ENCODE measurements at regions not wholly inside any gene's neighbourhood (a gene's known extent, or its start where the extent isn't known, plus 50 kb on each side); places are given as distances from the start of the nearest gene placed in this dataset.
"Not testable (repeated sequence)": the region's sequence is repeated elsewhere in the genome, so short reads cannot be mapped to it uniquely, and the experiment has no call there.

DNA sequence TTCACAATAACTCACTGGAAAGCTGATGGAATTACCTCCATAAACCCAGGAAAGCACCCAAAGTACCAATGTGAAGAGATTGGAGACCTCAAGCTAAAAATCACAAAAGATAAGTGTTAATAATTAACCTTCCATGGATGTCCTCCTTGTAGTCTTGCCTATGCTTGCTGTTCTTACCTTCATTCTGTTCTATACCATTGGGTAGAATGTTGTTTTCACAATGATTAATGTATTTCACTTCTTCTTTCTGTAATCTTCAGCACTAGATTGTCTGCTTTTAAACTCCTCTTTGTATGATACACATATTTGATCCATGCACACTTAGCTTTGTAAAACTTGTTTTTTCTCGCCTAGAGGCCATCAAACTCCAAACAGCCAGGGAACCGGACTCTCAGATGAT, 570.3 kb downstream of the RAPGEF2 start:
- DNase-seq: no peak

DNA sequence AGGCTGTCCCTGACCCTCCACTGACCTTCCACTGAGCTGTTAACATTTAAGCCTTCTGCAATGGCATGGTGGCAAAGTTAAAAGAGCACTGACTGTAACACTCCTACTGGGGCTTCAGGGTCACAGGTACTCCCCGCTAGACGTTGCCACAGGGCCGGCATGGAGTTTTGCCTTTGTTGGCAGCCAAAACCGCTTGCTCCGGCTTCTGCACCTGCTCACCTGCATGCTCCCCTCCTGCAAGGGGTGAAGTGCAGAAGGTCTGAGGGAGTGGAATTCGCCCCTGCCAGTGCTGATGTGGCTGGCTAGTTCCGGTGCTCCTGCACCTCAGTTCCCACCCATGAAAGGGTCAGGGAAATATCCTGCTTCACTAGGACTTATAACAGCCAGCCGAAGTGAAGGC, 571.4 kb downstream of the RAPGEF2 start:
- no peak for DNase-seq

DNA sequence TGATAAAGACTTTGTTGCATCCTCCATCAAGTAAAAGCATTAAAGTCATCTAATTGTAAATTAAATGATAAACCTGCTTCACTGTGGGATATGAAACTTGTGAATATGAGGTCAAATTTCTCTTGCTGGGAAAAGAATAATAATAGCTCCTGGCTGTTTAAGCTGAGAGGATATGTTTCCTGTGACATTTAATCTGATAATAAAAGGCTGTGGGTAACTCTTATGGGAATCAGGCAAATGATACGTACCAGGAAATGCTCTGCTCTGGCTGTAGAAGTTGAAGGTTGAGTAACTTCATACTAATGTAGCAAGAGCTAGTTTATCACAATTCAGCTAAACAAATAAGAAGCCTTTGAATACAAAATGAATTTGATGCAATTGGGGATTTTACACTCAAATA, 574.6 kb downstream of the RAPGEF2 start:
- DNase-seq: peak in 1 of 2 experiments; percentile 1

GRCh38 chr4:159682996-159683395, 580.1 kb downstream of the RAPGEF2 start:
- DNase-seq: no peak

GRCh38 chr4:159684061-159684460, 581.2 kb downstream of the RAPGEF2 start:
- DNase-seq: no peak

GRCh38 chr4:159685340-159686092, 582.6 kb downstream of the RAPGEF2 start:
- DNase-seq: no peak

DNA sequence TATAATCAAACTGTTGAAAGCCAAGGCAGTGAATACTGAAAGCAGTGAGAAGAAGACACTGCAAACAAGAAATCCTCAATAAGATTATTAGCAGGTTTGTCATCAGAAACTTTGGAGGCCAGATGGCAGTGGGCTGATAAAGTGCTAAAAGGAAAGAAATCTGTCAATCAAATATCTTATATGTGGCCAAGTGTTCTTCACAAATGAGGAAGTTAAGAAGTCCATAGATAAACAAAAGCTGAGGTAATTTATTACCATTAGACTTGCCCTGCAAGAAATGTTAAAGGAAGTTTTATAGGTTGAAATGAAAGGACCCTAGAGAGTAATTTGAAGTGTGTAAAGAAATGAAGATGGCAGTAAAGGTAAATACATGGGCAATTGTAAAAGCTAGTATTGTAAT, 586.6 kb downstream of the RAPGEF2 start:
- no peak for DNase-seq

- no peak for DNase-seq
Observed at GRCh38 chr4:159697322-159698283, 594.7 kb downstream of the RAPGEF2 start.

DNA sequence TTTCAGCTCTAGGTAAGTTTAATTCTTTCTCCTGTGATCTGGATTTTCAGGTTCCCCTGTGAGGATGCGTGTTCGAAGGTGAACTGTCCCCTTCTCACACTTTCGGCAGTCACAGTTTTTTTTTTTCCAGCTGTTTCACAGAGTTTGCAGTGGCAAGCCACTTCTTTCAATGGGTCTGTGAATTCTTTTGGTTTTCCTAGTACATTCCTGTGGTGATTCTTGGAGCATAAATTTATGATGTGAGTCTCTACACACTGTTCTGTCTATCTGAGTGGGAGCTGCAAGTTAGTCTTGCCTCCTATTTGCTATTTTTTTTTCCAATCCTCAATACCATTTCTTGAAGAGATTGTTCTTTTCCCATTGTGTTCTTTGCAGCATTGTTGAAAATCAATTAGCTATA, 595.5 kb downstream of the RAPGEF2 start:
- DNase-seq: no peak

- DNase-seq: no peak
Observed at GRCh38 chr4:159702200-159702599, 599.3 kb downstream of the RAPGEF2 start.

DNA sequence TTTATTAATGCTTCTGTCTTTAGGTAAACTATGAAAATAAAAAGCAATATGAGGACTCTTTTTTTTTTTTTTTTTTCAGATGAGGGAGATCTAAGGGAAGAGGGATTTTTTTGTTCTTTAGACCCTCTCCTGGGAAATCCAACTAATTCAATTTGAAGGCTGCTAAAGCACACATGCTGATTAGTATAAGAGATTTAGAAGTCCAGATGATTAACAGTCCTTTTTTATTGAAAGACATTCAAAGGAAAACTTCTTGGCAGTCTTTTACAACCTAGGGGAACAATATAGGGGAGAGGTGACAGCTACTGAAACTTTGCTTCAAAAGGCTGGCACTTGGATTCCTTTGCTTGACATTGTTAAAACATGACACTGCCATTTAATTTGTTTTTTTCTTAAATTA, 602.5 kb downstream of the RAPGEF2 start:
- no peak for DNase-seq

DNA sequence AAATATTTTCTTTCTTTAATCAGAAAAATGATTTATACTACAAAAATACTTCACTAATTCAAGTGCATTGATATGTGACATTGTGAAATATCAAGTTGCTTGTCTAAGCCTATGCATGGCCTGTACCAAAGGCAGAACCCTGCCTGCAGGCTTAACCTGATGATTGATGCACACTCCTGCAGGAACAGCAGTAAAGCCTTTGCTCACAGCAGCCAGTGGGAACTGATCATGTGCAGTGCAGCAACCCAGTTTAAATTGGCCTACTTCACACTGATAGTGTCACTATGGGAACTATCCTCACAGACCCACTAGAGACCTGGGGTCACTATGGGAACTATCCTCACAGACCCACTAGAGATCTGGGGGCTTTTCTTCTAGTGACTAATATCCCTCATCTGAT, 603.8 kb downstream of the RAPGEF2 start:
- no peak for DNase-seq

DNA sequence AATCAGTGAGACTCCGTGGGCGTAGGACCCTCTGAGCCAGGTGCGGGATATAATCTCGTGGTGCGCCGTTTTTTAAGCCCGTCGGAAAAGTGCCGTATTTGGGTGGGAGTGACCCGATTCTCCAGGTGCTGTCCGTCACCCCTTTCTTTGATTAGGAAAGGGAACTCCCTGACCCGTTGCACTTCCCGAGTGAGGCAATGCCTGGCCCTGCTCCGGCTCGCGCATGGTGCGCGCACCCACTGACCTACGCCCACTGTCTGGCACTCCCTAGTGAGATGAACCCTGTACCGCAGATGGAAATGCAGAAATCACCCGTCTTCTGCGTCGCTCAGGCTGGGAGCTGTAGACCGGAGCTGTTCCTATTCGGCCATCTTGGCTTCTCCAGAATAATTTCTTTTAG, 612.3 kb downstream of the RAPGEF2 start:
- not testable (repeated sequence) for DNase-seq

- no peak for DNase-seq
Observed at GRCh38 chr4:159719531-159719930, 616.7 kb downstream of the RAPGEF2 start.

GRCh38 chr4:159722052-159722451, 619.2 kb downstream of the RAPGEF2 start:
- DNase-seq: no peak

GRCh38 chr4:159722918-159723317, 620.0 kb downstream of the RAPGEF2 start:
- no peak for DNase-seq

DNA sequence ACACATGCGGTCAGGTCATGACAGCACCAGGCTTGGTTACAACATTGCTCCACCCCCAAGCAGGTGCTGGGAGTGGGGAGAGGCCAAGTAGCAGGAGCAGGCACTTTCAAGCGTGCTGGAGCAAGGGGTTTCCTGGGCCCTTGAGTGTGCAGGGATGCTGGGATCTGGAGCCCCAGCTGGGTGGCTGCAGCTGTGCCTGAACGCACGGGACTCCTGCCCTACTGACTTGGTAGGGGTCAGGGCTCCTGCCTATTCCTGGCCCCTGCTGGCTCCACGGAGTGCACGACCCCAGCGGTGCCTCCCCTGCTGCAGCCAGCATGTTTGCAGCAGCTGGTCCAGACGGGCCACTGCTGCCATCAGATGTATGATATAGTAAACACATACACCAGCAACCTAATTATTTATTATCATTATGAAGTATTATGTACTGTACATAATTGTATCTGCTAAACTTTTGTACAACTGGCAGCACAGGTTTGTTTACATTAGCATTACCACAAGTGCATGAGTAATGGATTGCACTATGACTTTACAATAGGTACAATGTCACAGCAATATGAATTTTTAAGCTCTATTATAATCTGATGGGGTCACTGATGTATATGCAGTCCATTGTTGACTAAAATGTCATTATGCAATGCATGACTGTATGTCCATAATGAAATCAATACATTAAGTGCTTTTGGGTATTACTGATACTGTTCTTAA, 620.6 kb downstream of the RAPGEF2 start:
- no peak for DNase-seq

DNA sequence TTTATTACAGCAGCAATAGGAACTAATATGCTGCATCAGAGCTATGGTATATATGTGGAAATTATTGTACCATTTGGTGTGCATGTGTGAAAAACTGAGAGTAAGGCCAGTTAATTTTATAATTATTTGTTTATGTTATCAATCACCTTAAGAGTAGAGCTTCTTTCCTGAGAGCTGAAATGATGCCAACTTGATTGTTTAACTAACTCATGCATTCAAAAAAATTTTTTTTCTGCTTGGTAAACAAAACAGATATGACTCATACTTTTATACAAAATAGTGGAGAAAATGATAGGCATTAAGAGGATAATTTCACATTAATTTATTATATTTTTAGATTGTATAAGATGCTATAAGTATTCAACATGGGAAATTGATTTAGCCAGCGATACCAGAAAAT, 622.7 kb downstream of the RAPGEF2 start:
- DNase-seq: no peak

DNA sequence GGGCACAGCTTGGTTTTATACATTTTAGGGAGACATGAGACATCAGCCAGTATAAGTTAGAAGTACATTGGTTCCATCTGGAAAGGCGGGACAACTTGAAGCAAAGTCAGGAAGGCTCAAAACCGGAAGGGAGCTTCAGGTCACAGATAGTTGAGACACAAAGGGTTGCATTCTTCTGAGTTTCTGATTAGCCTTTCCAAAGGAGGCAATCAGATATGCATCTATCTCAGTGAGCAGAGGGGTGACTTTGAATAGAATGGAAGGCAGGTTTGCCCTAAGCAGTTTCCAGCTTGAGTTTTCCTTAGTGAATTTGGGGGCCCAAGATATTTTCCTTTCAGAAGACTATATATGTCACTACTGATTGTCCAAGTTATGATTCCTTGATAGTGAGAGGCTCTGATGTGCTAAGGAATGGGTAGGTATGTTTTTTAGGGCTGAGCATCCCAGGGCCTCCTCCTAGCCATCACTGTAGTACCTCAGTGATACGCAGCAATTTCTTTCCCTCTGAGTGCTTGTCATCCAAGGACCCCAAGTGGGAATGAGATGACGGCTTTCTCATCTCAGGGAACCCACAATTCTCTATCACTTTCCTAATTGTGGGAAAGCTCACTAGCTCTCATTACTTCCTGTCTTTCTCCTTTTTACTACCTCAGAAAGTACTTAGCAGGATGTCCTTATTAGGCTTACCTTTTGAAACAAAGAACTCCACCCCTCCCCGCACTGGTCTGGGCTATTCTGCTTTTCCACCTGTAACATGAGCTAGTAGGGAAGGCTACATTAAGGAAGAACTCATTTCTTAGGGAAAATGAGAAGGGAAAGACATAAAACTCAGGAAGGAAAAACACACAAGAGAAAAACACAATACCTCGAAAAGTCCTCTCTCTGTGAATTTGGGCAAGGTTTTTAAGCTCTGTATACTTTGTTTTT, 632.7 kb downstream of the RAPGEF2 start:
- DNase-seq: no peak

DNA sequence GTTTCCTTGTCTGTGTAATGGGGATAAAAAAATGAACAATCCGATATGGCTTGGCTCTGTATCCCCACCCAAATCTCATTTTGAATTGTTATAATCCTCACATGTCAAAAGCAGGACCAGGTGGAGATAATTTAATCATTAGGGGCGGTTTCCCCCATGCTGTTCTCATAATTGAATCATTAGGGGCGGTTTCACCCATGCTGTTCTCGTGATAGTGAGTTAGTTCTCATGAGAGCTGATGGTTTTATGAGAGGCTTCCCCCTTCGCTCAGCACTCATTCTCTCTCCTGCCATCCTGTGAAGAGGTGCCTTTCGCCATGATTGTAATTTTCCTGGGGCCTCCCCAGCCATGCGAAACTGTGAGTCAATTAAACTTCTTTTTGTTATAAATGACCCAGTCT, 633.5 kb downstream of the RAPGEF2 start:
- peak in 1 of 2 experiments; percentile 2 for DNase-seq

- no peak for DNase-seq
Observed at GRCh38 chr4:159743971-159744370, 641.1 kb downstream of the RAPGEF2 start.

GRCh38 chr4:159747983-159748382, 645.1 kb downstream of the RAPGEF2 start:
- DNase-seq: no peak

Data from NCI-H2081 (cell line).